ENCODE measurements at regions not wholly inside any gene's neighbourhood (a gene's known extent, or its start where the extent isn't known, plus 50 kb on each side); places are given as distances from the start of the nearest gene placed in this dataset.

GRCh38 chr5:121021681-121022080 lies 557.6 kb downstream of the PRR16 start:
- TF ChIP-seq CTCF (IDR thresholded peaks at IDR 0.05) (no peak), ZFX (IDR thresholded peaks at IDR 0.05; ENCODE audit: borderline replicate concordance) (no peak)
- H3K27ac ChIP-seq: no peak overlapping the region

- TF ChIP-seq ZFX (IDR thresholded peaks at IDR 0.05; ENCODE audit: borderline replicate concordance) (no peak), CTCF (IDR thresholded peaks at IDR 0.05) (no peak)
- H3K27ac ChIP-seq: no peak overlapping the region
Observed at GRCh38 chr5:121024416-121025311, 560.6 kb downstream of the PRR16 start.

- TF ChIP-seq CTCF (IDR thresholded peaks at IDR 0.05) (no peak), ZFX (IDR thresholded peaks at IDR 0.05; ENCODE audit: borderline replicate concordance) (no peak)
- no peak overlapping the region for H3K27ac ChIP-seq
Observed at GRCh38 chr5:121025671-121026070, 561.6 kb downstream of the PRR16 start.

GRCh38 chr5:121027636-121028035 lies 563.5 kb downstream of the PRR16 start:
- H3K27ac ChIP-seq: no peak overlapping the region
- TF ChIP-seq ZFX (IDR thresholded peaks at IDR 0.05; ENCODE audit: borderline replicate concordance) (no peak), CTCF (IDR thresholded peaks at IDR 0.05) (no peak)

- TF ChIP-seq ZFX (IDR thresholded peaks at IDR 0.05; ENCODE audit: borderline replicate concordance) (no peak), CTCF (IDR thresholded peaks at IDR 0.05) (no peak)
- no peak overlapping the region for H3K27ac ChIP-seq
Observed at GRCh38 chr5:121029536-121030245, 565.6 kb downstream of the PRR16 start.

GRCh38 chr5:121031491-121031890 lies 567.4 kb downstream of the PRR16 start:
- no peak overlapping the region for H3K27ac ChIP-seq
- TF ChIP-seq ZFX (IDR thresholded peaks at IDR 0.05; ENCODE audit: borderline replicate concordance): no peak
- no peak for TF ChIP-seq CTCF (IDR thresholded peaks at IDR 0.05)

- TF ChIP-seq CTCF (IDR thresholded peaks at IDR 0.05): no peak
- no peak for TF ChIP-seq ZFX (IDR thresholded peaks at IDR 0.05; ENCODE audit: borderline replicate concordance)
- H3K27ac ChIP-seq: no peak overlapping the region
Observed at GRCh38 chr5:121033334-121033733, 569.2 kb downstream of the PRR16 start.

Data from 22Rv1 (cell line).